AG09309 (cell line): ENCODE measurements at regions not wholly inside any gene's neighbourhood (a gene's known extent, or its start where the extent isn't known, plus 50 kb on each side); places are given as distances from the start of the nearest gene placed in this dataset.
"Not testable (repeated sequence)": the region's sequence is repeated elsewhere in the genome, so short reads cannot be mapped to it uniquely, and the experiment has no call there.

Source experiments
- DNase-seq: peaks from one replicate; pipeline ENCODE4 v3.0.0-alpha.2; 2010; ENCODE audit warnings: low read depth
- H3K4me3 ChIP-seq: 2 replicates; pipeline ENCODE4 v1.5.1; 2011; ENCODE audit warnings: mild to moderate bottlenecking, low read depth, low read length, moderate library complexity; ENCODE audit not compliant: control insufficient read depth
- TF ChIP-seq, protein P1 (sequence below): IDR thresholded peaks from 2 replicates; pipeline ENCODE4 v1.5.1; 2011; ENCODE audit warnings: mild to moderate bottlenecking, low read depth, low read length, inconsistent platforms; ENCODE audit not compliant: insufficient read depth, control insufficient read depth; ENCODE audit errors: missing control alignments

DNA sequence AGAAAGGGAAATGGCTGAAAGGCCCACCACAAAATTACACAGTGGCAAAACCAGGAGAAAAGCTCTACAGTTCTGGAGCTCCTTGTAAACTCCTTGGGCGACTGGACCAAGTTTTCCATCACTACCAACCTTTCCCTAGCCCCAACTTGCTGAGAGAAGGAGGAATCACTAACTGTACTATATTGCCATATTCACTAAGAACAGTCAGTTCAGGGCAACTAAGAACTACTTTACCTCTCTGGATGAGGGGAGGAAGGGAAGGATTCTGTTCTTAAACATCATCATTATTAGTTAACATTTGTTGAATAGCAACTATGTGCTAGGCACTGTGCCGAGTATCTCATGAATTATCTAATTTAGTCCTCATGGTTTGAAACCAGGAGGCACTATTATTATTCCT is 98.1 kb upstream of the SVIL start:
- H3K4me3 ChIP-seq = no peak overlapping the region
- TF ChIP-seq, protein P1, sequence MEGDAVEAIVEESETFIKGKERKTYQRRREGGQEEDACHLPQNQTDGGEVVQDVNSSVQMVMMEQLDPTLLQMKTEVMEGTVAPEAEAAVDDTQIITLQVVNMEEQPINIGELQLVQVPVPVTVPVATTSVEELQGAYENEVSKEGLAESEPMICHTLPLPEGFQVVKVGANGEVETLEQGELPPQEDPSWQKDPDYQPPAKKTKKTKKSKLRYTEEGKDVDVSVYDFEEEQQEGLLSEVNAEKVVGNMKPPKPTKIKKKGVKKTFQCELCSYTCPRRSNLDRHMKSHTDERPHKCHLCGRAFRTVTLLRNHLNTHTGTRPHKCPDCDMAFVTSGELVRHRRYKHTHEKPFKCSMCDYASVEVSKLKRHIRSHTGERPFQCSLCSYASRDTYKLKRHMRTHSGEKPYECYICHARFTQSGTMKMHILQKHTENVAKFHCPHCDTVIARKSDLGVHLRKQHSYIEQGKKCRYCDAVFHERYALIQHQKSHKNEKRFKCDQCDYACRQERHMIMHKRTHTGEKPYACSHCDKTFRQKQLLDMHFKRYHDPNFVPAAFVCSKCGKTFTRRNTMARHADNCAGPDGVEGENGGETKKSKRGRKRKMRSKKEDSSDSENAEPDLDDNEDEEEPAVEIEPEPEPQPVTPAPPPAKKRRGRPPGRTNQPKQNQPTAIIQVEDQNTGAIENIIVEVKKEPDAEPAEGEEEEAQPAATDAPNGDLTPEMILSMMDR = no peak
- no peak for DNase-seq

DNA sequence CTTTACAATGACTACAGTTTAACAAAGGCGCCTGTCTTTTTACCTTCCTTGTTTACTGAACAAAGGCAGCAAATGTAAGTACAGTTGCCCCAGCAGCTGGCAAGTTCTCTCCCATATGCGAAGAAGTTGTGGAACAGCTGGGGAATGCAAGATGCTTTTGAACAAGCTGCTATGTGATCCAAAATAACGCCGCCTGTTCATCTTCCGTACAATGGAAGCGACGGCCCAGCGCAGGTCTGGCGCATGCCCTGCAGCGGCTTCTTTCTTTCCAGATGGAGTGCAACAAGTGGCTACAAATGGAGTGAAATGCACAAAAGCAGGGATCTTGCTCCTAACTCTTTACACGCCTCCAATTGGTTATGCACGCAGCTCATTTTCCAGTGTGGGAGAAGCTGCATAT is 97.0 kb upstream of the SVIL start:
- TF ChIP-seq, protein P1 = no peak
- H3K4me3 ChIP-seq = no peak overlapping the region
- no peak for DNase-seq

GRCh38 chr10:29730969-29731368 is 96.2 kb upstream of the SVIL start:
- DNase-seq = no peak
- no peak overlapping the region for H3K4me3 ChIP-seq
- TF ChIP-seq, protein P1 = no peak

GRCh38 chr10:29730458-29730857 is 95.7 kb upstream of the SVIL start:
- TF ChIP-seq, protein P1 = no peak

GRCh38 chr10:29728541-29729049 is 93.8 kb upstream of the SVIL start:
- no peak overlapping the region for H3K4me3 ChIP-seq
- TF ChIP-seq, protein P1 = no peak
- no peak for DNase-seq

More at GRCh38 chr10:29730458-29730857, 95.7 kb upstream of the SVIL start:
- no peak for DNase-seq
- no peak overlapping the region for H3K4me3 ChIP-seq

GRCh38 chr10:29725927-29726326 is 91.2 kb upstream of the SVIL start:
- DNase-seq = not testable (repeated sequence)

DNA sequence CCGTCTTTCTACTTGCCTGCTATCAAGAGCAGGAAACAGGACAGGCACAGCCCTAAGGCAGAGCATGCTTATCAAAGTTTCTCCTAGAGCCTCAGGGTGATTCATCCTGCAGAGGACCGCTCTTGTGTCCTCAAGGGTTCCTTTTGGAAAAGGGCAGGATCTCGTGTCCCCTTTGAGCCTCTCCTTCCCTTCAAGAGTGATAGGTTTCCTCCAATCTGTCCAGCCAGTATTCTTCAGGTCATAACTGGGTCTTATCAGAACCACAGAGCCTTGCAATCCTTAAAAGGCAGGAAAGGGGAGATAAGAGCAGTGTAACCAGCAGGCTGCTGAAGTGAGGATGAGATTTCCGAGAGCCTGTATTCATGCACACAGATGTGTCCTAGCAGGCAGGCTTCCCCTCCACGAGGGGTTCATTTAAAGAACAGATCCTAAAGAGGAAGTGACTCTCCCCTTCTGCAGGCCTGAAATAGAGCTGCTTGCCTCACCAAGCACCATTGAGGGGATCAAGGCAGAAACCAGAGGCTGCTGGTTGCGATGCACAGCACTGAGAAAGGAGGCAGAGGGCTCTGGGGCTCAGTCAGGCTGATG is 90.5 kb upstream of the SVIL start:
- DNase-seq = no peak
- no peak overlapping the region for H3K4me3 ChIP-seq
- TF ChIP-seq, protein P1 = no peak

More at GRCh38 chr10:29725927-29726326, 91.2 kb upstream of the SVIL start:
- not testable (repeated sequence) for H3K4me3 ChIP-seq
